ENCODE measurements at regions not wholly inside any gene's neighbourhood (a gene's known extent, or its start where the extent isn't known, plus 50 kb on each side); places are given as distances from the start of the nearest gene placed in this dataset.

DNA sequence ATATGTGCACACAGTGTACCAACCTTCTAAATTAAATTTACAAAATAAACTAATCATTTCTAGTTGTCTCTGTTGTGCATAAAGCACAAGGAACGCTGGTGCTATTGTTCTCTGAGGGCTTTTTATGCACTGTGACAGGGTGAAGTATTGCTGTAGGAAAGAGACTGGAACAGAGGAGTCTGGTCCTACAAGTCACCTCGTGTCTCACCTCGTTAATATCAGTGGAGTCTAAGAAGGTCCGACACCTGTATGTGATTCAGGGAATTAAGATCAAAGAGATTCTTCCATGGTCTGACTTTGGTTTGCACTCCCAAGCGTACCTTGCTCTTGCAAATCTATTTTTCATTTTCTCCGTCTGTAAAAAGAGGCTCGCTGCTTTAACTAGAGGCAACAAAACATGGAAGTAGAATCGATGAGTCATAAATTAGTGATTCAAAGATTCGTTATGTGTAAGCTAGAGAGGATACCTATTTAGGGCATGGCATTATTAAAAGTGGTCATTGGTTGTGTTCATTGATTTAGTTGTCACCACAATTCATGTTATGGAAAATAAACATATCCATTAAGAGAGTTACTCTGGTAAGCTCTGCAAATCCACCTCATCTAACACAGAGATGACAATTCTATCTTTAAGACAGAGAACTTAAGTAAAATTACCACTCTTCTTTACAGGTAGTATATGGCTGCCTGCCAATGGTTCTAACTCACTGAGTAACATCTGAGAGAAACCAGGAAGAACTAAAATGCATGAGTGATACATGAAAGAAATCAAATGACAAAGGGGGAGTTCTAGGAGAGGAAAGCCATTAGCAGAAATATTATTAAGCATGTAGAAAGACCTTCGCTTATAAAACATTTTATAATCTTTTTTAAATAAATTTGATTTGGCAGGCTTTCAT is 219.4 kb upstream of the GBE1 start:
- Histone ChIP-seq H3K4me1 (ENCODE audit: control extremely low read depth in 1 of 4, control insufficient read depth in 4 of 4, insufficient read depth in 4 of 4, low read length in 3 of 4) (no peaks in the 10 kb centered on the region), H3K27me3 (replicated peaks in 2 of 5; ENCODE audit: control insufficient read depth in 4 of 5, insufficient read depth in 5 of 5, low read length in 4 of 5) (no peaks in the 10 kb centered on the region), H3K36me3 (ENCODE audit: control insufficient read depth in 4 of 4, insufficient read depth in 4 of 4, low read length in 3 of 4) (no peaks in the 10 kb centered on the region), H3K4me3 (ENCODE audit: control insufficient read depth in 1 of 7, extremely low read depth in 1 of 7, insufficient read depth in 4 of 7, low read depth in 2 of 7, low read length in 6 of 7) (no peak overlapping the region), H3K9me3 (ENCODE audit: control extremely low read depth in 1 of 5, control insufficient read depth in 4 of 5, insufficient read depth in 2 of 5, low read depth in 1 of 5, low read length in 4 of 5) (no peaks in the 10 kb centered on the region), H3K27ac (ENCODE audit: insufficient read depth in 1 of 2, low read depth in 1 of 2, low read length in 2 of 2, poor library complexity in 1 of 2, severe bottlenecking in 2 of 2) (no peak overlapping the region)
- ChIA-PET CTCF (no interaction called here), POLR2A (no interaction called here)
- 88% methylated on average over 7 of the region's 10 CpGs for WGBS (ENCODE audit: insufficient coverage)
- no peak for DNase-seq

GRCh38 chr3:81974751-81975150 is 213.3 kb upstream of the GBE1 start:
- ChIA-PET POLR2A (no interaction called here), CTCF (interaction anchor here (0.9 kb wide), 1 partner anchor 9 kb away, joined by 3 read pairs; no protein-coding TSS in a partner anchor)
- Histone ChIP-seq H3K27ac (ENCODE audit: insufficient read depth in 1 of 2, low read depth in 1 of 2, low read length in 2 of 2, poor library complexity in 1 of 2, severe bottlenecking in 2 of 2) (no peak overlapping the region), H3K9me3 (ENCODE audit: control extremely low read depth in 1 of 5, control insufficient read depth in 4 of 5, insufficient read depth in 2 of 5, low read depth in 1 of 5, low read length in 4 of 5) (peaks cover 0 to 3% (median 0%) of the 10 kb centered on the region in 5 experiments), H3K4me3 (ENCODE audit: control insufficient read depth in 1 of 7, extremely low read depth in 1 of 7, insufficient read depth in 4 of 7, low read depth in 2 of 7, low read length in 6 of 7) (no peak overlapping the region), H3K36me3 (ENCODE audit: control insufficient read depth in 4 of 4, insufficient read depth in 4 of 4, low read length in 3 of 4) (no peaks in the 10 kb centered on the region), H3K27me3 (replicated peaks in 2 of 5; ENCODE audit: control insufficient read depth in 4 of 5, insufficient read depth in 5 of 5, low read length in 4 of 5) (no peaks in the 10 kb centered on the region), H3K4me1 (ENCODE audit: control extremely low read depth in 1 of 4, control insufficient read depth in 4 of 4, insufficient read depth in 4 of 4, low read length in 3 of 4) (no peaks in the 10 kb centered on the region)
- no CpG with 5 or more reads among the region's 2 CpGs for WGBS (ENCODE audit: insufficient coverage)
- no peak for DNase-seq

DNA sequence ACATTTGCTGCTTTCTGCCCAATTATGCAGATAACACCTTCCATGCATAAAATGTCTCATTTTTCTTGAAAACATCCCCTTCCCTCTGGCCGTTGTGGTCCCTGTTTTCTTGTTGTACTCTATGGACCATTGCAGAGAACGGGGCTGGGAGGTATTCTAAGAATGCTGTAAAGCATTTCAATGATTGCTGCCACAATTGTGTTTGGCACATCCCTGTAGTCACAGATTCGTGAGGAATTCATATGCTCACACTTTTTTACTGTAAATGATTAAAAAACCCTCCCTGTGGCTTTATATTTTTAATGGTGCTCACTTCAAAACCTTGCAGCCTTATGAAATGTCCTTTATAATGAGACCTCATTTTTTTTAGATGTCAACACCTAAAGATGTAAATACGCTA is 207.2 kb upstream of the GBE1 start:
- peaks cover 0 to 3% (median 0%) of the 10 kb centered on the region in 5 experiments for H3K9me3 ChIP-seq (ENCODE audit: control extremely low read depth in 1 of 5, control insufficient read depth in 4 of 5, insufficient read depth in 2 of 5, low read depth in 1 of 5, low read length in 4 of 5)
- ChIA-PET POLR2A (no interaction called here), CTCF (no interaction called here)
- 100% methylated on average over 2 of the region's 4 CpGs for WGBS (ENCODE audit: insufficient coverage)
- no peak for DNase-seq
- H3K36me3 ChIP-seq (ENCODE audit: control insufficient read depth in 4 of 4, insufficient read depth in 4 of 4, low read length in 3 of 4) = no peaks in the 10 kb centered on the region
- no peak overlapping the region for H3K4me3 ChIP-seq (ENCODE audit: control insufficient read depth in 1 of 7, extremely low read depth in 1 of 7, insufficient read depth in 4 of 7, low read depth in 2 of 7, low read length in 6 of 7)
- no peaks in the 10 kb centered on the region for H3K27me3 ChIP-seq (replicated peaks in 2 of 5; ENCODE audit: control insufficient read depth in 4 of 5, insufficient read depth in 5 of 5, low read length in 4 of 5)
- no peak overlapping the region for H3K27ac ChIP-seq (ENCODE audit: insufficient read depth in 1 of 2, low read depth in 1 of 2, low read length in 2 of 2, poor library complexity in 1 of 2, severe bottlenecking in 2 of 2)
- no peaks in the 10 kb centered on the region for H3K4me1 ChIP-seq (ENCODE audit: control extremely low read depth in 1 of 4, control insufficient read depth in 4 of 4, insufficient read depth in 4 of 4, low read length in 3 of 4)

GRCh38 chr3:81967393-81967792 is 205.9 kb upstream of the GBE1 start:
- Histone ChIP-seq H3K27me3 (replicated peaks in 2 of 5; ENCODE audit: control insufficient read depth in 4 of 5, insufficient read depth in 5 of 5, low read length in 4 of 5) (no peaks in the 10 kb centered on the region), H3K9me3 (ENCODE audit: control extremely low read depth in 1 of 5, control insufficient read depth in 4 of 5, insufficient read depth in 2 of 5, low read depth in 1 of 5, low read length in 4 of 5) (peaks cover 0 to 3% (median 0%) of the 10 kb centered on the region in 5 experiments), H3K4me3 (ENCODE audit: control insufficient read depth in 1 of 7, extremely low read depth in 1 of 7, insufficient read depth in 4 of 7, low read depth in 2 of 7, low read length in 6 of 7) (no peak overlapping the region), H3K27ac (ENCODE audit: insufficient read depth in 1 of 2, low read depth in 1 of 2, low read length in 2 of 2, poor library complexity in 1 of 2, severe bottlenecking in 2 of 2) (no peak overlapping the region), H3K4me1 (ENCODE audit: control extremely low read depth in 1 of 4, control insufficient read depth in 4 of 4, insufficient read depth in 4 of 4, low read length in 3 of 4) (no peaks in the 10 kb centered on the region), H3K36me3 (ENCODE audit: control insufficient read depth in 4 of 4, insufficient read depth in 4 of 4, low read length in 3 of 4) (no peaks in the 10 kb centered on the region)
- POLR2A ChIA-PET = no interaction called here
- no peak for DNase-seq
- CTCF ChIA-PET = no interaction called here

DNA sequence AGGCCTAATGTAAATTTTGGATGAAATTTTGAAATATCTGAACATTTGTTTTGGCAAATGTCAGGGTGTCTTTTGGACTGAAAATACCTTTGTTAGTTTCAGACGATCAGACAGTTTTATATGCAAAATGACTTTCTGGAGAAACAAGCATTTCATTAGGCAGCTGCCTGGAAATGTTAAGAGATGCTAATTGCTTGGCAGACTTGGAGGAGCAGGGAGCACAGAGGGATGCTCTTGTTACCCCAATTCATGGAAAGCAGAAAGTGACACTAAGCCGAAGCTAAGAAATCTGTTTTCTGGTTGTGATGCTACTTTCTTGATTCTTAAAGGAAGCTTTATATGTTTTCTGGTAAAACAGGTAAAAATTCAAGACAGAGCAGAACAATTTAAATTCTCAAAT is 204.3 kb upstream of the GBE1 start:
- no peak overlapping the region for H3K4me3 ChIP-seq (ENCODE audit: control insufficient read depth in 1 of 7, extremely low read depth in 1 of 7, insufficient read depth in 4 of 7, low read depth in 2 of 7, low read length in 6 of 7)
- H3K9me3 ChIP-seq (ENCODE audit: control extremely low read depth in 1 of 5, control insufficient read depth in 4 of 5, insufficient read depth in 2 of 5, low read depth in 1 of 5, low read length in 4 of 5) = no peaks in the 10 kb centered on the region
- DNase-seq = no peak
- H3K27ac ChIP-seq (ENCODE audit: insufficient read depth in 1 of 2, low read depth in 1 of 2, low read length in 2 of 2, poor library complexity in 1 of 2, severe bottlenecking in 2 of 2) = no peak overlapping the region
- H3K4me1 ChIP-seq (ENCODE audit: control extremely low read depth in 1 of 4, control insufficient read depth in 4 of 4, insufficient read depth in 4 of 4, low read length in 3 of 4) = no peaks in the 10 kb centered on the region
- 75% methylated on average over 1 of the region's 2 CpGs for WGBS (ENCODE audit: insufficient coverage)
- ChIA-PET POLR2A (no interaction called here), CTCF (interaction anchor here (1.4 kb wide), 1 partner anchor 10 kb away, joined by 3 read pairs; no protein-coding TSS in a partner anchor)
- H3K36me3 ChIP-seq (ENCODE audit: control insufficient read depth in 4 of 4, insufficient read depth in 4 of 4, low read length in 3 of 4) = no peaks in the 10 kb centered on the region
- no peaks in the 10 kb centered on the region for H3K27me3 ChIP-seq (replicated peaks in 2 of 5; ENCODE audit: control insufficient read depth in 4 of 5, insufficient read depth in 5 of 5, low read length in 4 of 5)

DNA sequence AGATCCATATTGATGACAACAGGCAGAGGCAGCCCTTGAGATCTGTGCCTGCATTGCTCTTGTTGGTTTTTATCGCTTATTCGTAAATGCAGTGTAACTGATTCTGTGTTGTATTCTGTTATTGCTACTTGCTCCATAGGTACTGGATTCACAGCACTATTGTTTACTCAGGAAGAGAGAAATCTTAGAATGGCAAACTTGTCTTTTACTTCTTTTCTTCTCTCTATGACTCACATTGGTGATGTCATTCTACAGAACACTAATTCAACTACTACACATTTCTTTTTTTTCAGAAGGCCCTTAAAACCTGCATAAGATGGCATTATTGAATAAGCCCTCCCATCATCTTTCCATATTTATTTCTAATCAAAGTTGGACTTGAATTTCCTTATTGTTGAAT is 201.0 kb upstream of the GBE1 start:
- no peaks in the 10 kb centered on the region for H3K27me3 ChIP-seq (replicated peaks in 2 of 5; ENCODE audit: control insufficient read depth in 4 of 5, insufficient read depth in 5 of 5, low read length in 4 of 5)
- no peak overlapping the region for H3K27ac ChIP-seq (ENCODE audit: insufficient read depth in 1 of 2, low read depth in 1 of 2, low read length in 2 of 2, poor library complexity in 1 of 2, severe bottlenecking in 2 of 2)
- ChIA-PET CTCF (no interaction called here), POLR2A (no interaction called here)
- H3K36me3 ChIP-seq (ENCODE audit: control insufficient read depth in 4 of 4, insufficient read depth in 4 of 4, low read length in 3 of 4) = no peaks in the 10 kb centered on the region
- no peaks in the 10 kb centered on the region for H3K4me1 ChIP-seq (ENCODE audit: control extremely low read depth in 1 of 4, control insufficient read depth in 4 of 4, insufficient read depth in 4 of 4, low read length in 3 of 4)
- H3K9me3 ChIP-seq (ENCODE audit: control extremely low read depth in 1 of 5, control insufficient read depth in 4 of 5, insufficient read depth in 2 of 5, low read depth in 1 of 5, low read length in 4 of 5) = no peaks in the 10 kb centered on the region
- 100% methylated on average over 2 of the region's 2 CpGs for WGBS (ENCODE audit: insufficient coverage)
- H3K4me3 ChIP-seq (ENCODE audit: control insufficient read depth in 1 of 7, extremely low read depth in 1 of 7, insufficient read depth in 4 of 7, low read depth in 2 of 7, low read length in 6 of 7) = no peak overlapping the region
- DNase-seq = no peak

DNA sequence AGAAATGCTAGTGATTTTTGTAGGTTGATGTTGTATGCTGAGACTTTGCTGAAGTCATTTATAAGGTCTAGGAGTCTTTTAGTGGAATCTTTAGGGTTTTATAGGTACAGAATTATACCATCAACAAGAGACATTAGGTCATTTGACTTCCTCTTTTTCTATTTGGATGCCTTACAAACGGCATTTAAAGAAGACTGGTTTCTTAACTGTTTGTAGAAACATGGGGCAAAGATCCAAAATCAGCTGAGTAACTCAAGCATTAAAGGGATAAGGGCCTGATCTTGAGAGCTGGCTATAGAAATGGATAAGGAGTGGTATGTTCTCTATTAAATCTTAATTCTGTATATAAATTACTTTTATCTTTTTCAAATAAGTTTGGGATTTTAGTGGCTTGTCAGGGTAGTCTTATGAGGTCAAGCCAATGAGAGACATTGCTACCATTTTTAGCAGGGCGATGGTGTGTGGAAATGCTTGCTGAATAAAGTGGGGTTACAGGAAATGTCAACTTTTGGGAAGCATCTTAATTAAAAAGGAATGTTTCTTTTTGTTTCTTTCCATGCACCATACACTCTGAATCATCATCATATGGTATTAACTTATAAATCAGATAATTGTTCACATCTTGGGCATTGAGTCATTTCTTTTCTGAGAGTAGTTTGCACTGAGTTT is 197.7 kb upstream of the GBE1 start:
- Histone ChIP-seq H3K4me1 (ENCODE audit: control extremely low read depth in 1 of 4, control insufficient read depth in 4 of 4, insufficient read depth in 4 of 4, low read length in 3 of 4) (no peaks in the 10 kb centered on the region), H3K27ac (ENCODE audit: insufficient read depth in 1 of 2, low read depth in 1 of 2, low read length in 2 of 2, poor library complexity in 1 of 2, severe bottlenecking in 2 of 2) (no peak overlapping the region), H3K4me3 (ENCODE audit: control insufficient read depth in 1 of 7, extremely low read depth in 1 of 7, insufficient read depth in 4 of 7, low read depth in 2 of 7, low read length in 6 of 7) (no peak overlapping the region), H3K9me3 (ENCODE audit: control extremely low read depth in 1 of 5, control insufficient read depth in 4 of 5, insufficient read depth in 2 of 5, low read depth in 1 of 5, low read length in 4 of 5) (no peaks in the 10 kb centered on the region), H3K36me3 (ENCODE audit: control insufficient read depth in 4 of 4, insufficient read depth in 4 of 4, low read length in 3 of 4) (no peaks in the 10 kb centered on the region), H3K27me3 (replicated peaks in 2 of 5; ENCODE audit: control insufficient read depth in 4 of 5, insufficient read depth in 5 of 5, low read length in 4 of 5) (no peaks in the 10 kb centered on the region)
- WGBS (ENCODE audit: insufficient coverage) = 70% methylated on average over 2 of the region's 2 CpGs
- DNase-seq = peak in 2 of 3 donors; percentile 22 to 24
- CTCF ChIA-PET = no interaction called here
- POLR2A ChIA-PET = no interaction called here

Measured in common myeloid progenitor, CD34-positive (primary cell).